A549 (cell line): ENCODE measurements at regions not wholly inside any gene's neighbourhood (a gene's known extent, or its start where the extent isn't known, plus 50 kb on each side); places are given as distances from the start of the nearest gene placed in this dataset.

Experiments
- CEBPB ChIP-seq, 2 experiments: fragments of >200 bp in 1 of 2; sonication (Bioruptor Twin) in 1 of 2; formaldehyde crosslinking in 1 of 2; IDR thresholded peaks; 2 replicates each; pipeline ENCODE4 v1.6.1; 2012 to 2016
- CHD2 ChIP-seq: fragments of 150-350 bp; IDR thresholded peaks from 2 replicates; pipeline ENCODE4 v1.6.1; 2014; ENCODE audit warnings: low read length; ENCODE audit not compliant: partially characterized antibody
- CTCF ChIP-seq: fragments of >200 bp; sonication (Bioruptor Twin); formaldehyde crosslinking; IDR thresholded peaks from 3 replicates; pipeline ENCODE4 v1.5.1; 2016
- ELK1 ChIP-seq: fragments of 150-350 bp; IDR thresholded peaks from 2 replicates; pipeline ENCODE4 v1.6.1; 2014; ENCODE audit warnings: low read depth, mild to moderate bottlenecking, low read length
- EP300 ChIP-seq, 2 experiments: fragments of >200 bp; sonication (Bioruptor Twin); formaldehyde crosslinking; IDR thresholded peaks; 2 replicates in 1 of 2; 3 replicates in 1 of 2; pipeline ENCODE4 v1.6.1; 2016 to 2017
- POLR2A ChIP-seq: IDR thresholded peaks from 2 replicates; pipeline ENCODE4 v1.6.1; 2012; ENCODE audit warnings: mild to moderate bottlenecking, low read length
- RAD21 ChIP-seq, 2 experiments: fragments of >200 bp in 1 of 2; sonication (Bioruptor Twin) in 1 of 2; formaldehyde crosslinking in 1 of 2; IDR thresholded peaks in 1 of 2; conservative IDR thresholded peaks in 1 of 2; 2 replicates in 1 of 2; 3 replicates in 1 of 2; pipeline ENCODE4 v1.6.1; 2012 to 2018; ENCODE audit warnings: inconsistent platforms in 1 of 2
- RCOR1 ChIP-seq: fragments of 150-350 bp; IDR thresholded peaks from 2 replicates; pipeline ENCODE4 v1.6.1; 2014; ENCODE audit warnings: antibody characterized with exemption, low read length, low read depth
- TF ChIP-seq, protein P1 (sequence below): fragments of 200-600 bp; sonication (generic); IDR thresholded peaks from 2 replicates; pipeline ENCODE4 v1.6.1; 2016; ENCODE audit warnings: antibody characterized with exemption, mild to moderate bottlenecking, moderate library complexity
- TF ChIP-seq, protein P2 (sequence below): fragments of 250-450 bp; sonication (Bioruptor Pico); IDR thresholded peaks from 2 replicates; pipeline ENCODE4 v1.5.0; 2021; ENCODE audit warnings: mild to moderate bottlenecking, moderate library complexity, borderline replicate concordance

DNA sequence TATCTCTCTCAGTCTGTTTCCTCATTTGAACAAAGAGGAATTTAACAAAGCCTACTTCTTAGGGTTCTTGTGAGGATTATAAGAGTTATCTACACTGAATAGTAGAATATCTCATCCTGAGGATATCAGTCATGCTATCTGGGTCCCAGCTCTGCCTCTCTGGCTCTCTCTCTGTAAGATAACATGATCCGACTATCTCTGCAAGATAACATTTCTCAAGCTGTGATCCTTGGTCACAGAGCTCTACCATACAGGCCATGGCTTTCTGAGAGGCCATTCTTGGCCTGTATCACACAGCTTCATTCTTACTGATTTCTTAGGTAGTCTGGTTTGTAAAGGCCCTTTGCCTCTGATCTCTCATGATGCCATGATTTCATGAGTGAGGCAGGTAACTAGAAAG lies 71.0 kb upstream of the TRABD2B start:
- TF ChIP-seq CTCF (no peak), RCOR1 (no peak), ELK1 (no peak), EP300 (IDR thresholded peaks at IDR 0.05) (no peak), POLR2A (no peak), RAD21 (conservative IDR thresholded peaks at IDR 0.05 in 1 of 2, IDR thresholded peaks at IDR 0.05 in 1 of 2) (no peak), CEBPB (IDR thresholded peaks at IDR 0.05) (no peak), CHD2 (no peak)
- TF ChIP-seq, protein P1, sequence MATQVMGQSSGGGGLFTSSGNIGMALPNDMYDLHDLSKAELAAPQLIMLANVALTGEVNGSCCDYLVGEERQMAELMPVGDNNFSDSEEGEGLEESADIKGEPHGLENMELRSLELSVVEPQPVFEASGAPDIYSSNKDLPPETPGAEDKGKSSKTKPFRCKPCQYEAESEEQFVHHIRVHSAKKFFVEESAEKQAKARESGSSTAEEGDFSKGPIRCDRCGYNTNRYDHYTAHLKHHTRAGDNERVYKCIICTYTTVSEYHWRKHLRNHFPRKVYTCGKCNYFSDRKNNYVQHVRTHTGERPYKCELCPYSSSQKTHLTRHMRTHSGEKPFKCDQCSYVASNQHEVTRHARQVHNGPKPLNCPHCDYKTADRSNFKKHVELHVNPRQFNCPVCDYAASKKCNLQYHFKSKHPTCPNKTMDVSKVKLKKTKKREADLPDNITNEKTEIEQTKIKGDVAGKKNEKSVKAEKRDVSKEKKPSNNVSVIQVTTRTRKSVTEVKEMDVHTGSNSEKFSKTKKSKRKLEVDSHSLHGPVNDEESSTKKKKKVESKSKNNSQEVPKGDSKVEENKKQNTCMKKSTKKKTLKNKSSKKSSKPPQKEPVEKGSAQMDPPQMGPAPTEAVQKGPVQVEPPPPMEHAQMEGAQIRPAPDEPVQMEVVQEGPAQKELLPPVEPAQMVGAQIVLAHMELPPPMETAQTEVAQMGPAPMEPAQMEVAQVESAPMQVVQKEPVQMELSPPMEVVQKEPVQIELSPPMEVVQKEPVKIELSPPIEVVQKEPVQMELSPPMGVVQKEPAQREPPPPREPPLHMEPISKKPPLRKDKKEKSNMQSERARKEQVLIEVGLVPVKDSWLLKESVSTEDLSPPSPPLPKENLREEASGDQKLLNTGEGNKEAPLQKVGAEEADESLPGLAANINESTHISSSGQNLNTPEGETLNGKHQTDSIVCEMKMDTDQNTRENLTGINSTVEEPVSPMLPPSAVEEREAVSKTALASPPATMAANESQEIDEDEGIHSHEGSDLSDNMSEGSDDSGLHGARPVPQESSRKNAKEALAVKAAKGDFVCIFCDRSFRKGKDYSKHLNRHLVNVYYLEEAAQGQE: no peak
- TF ChIP-seq, protein P2, sequence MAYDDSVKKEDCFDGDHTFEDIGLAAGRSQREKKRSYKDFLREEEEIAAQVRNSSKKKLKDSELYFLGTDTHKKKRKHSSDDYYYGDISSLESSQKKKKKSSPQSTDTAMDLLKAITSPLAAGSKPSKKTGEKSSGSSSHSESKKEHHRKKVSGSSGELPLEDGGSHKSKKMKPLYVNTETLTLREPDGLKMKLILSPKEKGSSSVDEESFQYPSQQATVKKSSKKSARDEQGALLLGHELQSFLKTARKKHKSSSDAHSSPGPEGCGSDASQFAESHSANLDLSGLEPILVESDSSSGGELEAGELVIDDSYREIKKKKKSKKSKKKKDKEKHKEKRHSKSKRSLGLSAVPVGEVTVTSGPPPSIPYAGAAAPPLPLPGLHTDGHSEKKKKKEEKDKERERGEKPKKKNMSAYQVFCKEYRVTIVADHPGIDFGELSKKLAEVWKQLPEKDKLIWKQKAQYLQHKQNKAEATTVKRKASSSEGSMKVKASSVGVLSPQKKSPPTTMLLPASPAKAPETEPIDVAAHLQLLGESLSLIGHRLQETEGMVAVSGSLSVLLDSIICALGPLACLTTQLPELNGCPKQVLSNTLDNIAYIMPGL: no peak
